ENCODE measurements at regions not wholly inside any gene's neighbourhood (a gene's known extent, or its start where the extent isn't known, plus 50 kb on each side); places are given as distances from the start of the nearest gene placed in this dataset.

- TF ChIP-seq CTCF (IDR thresholded peaks at IDR 0.05) (no peak), ZFX (IDR thresholded peaks at IDR 0.05; ENCODE audit: borderline replicate concordance) (no peak)
Measured at GRCh38 chr1:245031041-245031440, 123.7 kb upstream of the KIF26B start.
